Fibroblast of skin of left biceps (primary cell): ENCODE measurements at regions not wholly inside any gene's neighbourhood (a gene's known extent, or its start where the extent isn't known, plus 50 kb on each side); places are given as distances from the start of the nearest gene placed in this dataset.

ENCODE experiments used
- DNase-seq, 2 experiments: peaks; one replicate each; pipeline ENCODE4 v3.0.0-alpha.2; 2013; ENCODE audit warnings: low read depth in 2 of 2

DNA sequence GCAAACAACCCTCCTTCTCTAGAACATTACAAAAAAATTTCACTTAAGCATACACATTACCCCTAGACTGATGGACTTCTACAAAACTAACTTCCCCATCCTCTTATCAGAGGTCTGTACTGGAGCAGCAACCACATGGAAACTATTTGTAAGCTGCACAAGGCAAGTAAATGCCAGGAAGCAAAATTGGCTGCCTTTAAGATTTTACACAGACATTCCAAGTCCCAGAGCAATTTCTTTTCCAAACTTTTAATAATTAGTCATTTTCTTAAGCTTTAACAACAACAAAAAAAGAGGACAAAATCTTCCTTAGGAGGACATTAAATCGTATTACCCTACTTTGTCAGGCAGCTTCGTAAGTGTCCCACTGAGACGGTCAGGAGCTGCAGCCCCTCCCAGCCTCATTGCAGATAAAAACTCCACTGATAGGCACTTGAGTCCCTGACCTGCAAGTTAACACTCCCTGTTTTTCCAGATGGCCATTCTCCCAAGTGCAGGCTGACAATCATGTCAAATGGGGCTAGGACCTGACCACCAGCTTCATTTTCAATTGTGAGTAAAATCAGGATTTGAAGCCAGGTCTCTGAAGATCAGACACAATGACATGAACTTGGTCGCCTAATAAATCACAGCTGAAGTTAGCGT is 680.1 kb downstream of the DIAPH3 start:
- no peak for DNase-seq

DNA sequence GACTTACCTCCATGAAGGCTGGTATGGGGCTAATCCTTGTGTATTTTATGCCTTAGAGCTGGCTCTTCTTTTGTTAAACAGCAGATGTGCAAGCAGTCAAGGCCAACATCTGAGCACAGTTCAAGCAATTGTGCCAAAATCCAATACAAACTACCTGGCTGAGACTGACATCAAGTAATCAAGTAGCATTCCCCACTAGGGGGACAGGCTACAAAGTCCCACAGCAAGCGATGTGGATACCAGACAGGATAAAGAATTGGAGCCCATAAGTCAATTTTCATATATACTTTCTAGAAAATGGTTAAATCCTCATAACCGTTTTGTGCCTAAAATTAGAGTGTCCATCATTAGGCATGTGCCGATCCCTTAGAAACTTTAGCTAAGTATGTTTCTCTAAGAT is 675.8 kb downstream of the DIAPH3 start:
- DNase-seq: no peak

DNA sequence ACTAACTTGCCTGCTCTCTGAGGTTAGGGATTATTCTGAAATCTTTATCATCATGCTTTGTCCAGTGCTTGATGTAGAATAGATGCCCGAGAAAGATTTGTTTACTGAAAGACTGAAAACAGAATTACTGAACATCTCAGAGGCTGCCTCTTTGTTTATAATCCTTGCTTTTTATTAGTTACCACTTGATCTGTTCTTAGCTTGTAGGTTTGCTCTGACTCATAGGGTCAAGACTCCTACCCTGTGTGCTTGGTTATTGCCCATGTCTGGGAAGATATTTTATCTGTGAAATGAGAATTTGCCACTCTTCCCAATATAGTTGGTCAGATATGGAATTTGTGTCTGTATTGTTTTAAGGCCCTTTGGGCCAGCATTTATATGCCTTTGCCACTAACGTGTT is 675.3 kb downstream of the DIAPH3 start:
- no peak for DNase-seq

DNA sequence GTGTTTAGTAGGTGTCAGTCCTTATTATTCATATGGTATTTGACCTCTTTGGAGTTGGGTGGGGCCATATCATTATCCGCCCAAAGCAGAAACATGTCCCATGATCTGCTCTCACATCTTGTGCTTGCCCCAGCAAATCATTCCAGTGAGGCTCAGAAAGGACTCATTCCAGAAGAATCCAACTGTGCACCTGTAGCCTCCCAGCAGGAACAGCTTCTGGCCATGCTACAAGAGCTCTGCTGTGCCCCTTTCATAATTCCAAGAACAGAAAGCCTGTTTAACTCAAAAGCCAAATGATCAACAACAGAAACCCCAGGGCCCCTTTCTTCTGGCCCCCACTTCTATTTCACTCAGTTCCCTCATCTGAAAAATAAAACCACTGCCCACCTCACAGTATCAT is 673.1 kb downstream of the DIAPH3 start:
- DNase-seq: no peak

DNA sequence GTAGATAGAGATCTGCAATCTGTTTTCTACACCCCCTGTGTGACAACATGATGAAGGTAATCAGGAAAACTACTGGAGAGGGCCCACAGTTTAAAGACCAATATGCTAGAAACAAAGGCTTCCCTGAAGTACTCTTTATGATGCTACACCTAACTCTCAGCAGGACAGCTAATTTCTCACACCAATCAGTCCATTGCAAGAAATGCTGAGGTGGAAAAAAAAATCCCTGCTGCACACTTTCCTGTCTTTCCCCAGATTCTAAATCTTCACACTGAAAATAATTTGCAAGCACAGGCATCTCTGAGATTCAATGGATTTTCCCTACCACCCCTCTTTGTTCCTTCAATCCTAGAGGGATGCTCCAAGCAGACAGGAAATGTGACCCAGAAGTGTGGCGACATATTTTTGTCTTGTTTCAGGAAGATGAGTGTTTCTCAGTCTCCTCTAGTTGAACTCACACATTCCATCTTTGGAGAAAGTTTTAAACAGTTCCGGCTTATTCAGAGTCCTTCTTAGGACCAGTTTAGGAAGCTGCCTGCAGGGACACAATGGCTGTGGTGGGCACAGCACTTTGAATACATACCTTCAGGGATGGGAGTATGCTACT is 671.6 kb downstream of the DIAPH3 start:
- DNase-seq: no peak

DNA sequence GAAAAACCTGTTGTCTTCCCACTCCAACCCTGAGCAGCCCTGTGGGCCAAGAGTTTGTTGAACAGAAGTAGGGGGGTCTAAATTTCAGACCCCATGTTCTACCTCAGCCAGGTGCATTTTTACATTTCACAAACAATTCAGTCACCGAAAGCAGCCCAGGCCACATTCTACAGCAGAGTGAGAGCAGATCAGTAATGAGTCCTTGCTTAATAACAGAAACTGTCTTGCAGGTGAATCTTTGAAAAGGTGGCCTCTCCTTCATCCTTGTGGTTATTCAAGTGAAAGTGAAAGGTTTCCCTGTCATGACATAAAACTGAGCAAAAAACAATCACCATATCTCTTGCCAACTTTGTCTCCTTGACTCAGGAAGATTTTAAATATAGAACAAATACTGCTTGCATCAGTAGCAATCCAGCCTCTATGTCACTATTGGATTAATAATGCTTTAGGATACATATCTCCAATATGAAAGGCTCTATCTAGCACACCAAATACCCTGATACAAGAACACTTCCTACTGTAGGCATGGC is 670.2 kb downstream of the DIAPH3 start:
- no peak for DNase-seq

DNA sequence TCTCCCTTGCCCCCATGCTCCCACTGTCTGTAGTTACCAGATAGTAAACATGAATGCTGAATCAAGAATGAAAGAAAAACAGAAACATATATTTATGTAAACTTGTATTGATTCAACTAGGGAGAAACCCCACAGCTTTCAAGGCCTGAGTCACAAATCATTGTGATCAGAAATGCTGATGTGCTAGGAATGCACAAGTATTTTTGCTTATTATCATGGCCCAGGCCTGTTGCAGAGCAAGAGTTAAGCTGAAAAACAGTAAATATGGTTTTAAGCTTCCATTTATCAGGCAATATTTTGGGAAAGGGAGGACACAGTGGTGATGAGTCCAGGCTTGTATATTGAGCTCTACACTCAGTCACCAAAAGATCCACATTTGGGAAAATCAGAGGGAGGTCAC is 669.6 kb downstream of the DIAPH3 start:
- no peak for DNase-seq

DNA sequence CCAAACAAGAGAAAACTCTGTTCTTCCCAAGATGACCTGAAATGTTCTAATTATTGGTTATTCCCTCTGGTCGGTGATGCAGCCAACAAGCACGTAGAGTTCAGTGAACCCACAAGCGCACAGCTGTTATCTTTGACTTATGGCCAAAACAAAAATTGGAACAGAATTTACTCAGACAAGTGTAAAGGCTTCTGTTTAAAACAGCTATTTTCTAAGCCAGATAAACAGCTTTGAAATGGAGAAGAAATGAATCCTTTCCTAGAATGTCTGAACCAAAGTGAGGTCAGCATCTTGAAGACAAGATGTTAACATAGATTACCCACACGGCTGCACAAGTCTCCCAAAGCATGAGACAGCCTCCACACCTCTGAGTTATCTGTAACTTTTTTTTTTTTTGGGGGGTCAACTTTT is 669.2 kb downstream of the DIAPH3 start:
- DNase-seq: peak; percentile 29 to 38

DNA sequence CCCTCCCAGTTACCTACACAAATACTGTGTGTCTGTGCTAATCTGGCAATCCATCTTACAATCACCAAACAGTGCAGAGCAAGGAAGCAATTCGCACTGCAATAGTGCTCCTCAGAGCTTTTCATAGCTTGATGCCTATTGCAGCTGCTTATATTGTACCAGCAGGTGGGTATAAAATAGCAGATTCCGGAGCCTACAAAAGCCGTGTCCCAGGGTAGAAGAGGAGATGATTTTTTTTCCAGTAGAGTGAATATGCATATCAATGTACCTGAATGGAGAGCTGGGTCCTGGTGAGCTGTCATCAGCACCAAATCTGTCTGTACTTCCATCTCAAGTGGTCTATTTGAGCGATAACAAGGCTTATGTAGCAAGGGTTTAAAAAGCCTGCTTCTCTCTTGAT is 668.4 kb downstream of the DIAPH3 start:
- DNase-seq: no peak

DNA sequence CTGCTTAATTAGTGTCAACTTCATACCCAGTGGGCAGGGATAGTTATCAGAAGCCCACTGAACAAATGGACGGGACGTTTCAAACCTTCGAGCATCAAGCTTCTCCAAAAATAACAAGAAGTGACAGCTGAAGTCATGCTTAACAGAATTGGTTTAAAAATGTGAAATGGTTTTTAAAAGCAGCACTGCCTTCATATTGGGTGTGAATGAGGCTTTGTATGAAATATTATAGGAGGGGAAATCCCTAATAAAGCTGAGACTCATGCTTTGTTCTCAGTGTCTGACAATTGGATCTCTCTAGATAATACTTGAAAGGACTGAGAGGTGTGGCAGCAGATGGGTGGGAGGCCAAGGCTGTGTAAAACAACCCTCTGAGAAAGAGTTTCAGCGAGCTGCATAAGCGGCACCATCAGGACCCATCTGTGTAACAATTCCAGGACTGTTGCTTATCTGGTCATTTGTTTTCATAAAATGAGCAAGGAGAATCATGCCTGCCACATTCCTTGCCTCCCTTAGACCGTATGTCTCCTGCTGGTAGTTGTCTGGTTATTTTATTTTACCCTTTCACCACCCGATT is 667.7 kb downstream of the DIAPH3 start:
- no peak for DNase-seq

DNA sequence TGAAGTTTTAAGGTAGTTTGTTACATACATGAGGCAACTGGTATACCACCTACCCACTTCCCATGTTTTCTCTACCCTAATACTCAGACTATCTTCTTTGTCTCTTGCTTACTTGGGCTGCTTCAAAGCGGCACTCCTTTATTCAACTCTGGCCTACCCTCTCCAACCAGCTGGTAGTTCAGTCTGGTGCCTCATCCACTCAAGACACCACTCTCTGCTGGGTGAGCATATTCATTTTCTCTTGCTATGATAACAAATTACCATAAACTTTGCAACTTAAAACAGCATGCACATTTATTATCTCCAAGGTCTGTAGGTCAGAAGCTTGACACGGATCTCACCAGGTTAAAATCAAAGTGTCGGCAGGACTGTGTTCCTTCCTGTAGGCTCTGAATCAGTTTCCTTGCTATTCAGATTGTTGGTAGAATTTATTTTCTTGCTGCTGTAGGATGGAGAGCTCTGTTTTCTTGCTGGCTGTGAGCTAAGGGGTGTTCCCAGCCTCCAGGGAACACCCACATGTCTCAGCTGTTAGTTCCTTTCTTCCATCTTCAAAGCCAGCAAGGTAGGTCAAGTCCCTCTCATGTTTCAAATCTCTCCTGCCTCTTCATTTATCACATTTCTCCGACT is 666.0 kb downstream of the DIAPH3 start:
- no peak for DNase-seq

DNA sequence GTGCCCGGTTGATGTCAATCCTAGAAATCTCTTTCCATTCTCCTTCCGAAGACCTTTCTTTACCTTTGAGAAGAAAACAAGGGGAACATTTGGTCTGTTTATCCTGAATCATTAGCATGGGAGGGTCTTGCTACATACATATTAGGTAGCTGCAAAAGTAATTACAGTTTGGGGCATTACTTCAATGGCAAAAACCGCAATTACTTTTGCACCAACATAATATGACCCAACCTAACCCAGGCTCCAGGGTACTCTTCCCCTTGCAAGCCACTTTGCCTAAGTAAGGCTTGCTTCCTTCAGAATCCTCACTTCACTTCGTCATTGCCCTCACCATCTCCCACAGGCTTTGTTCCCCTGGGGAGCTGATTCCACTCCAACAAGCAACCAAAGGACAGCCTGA is 662.7 kb downstream of the DIAPH3 start:
- DNase-seq: no peak

DNA sequence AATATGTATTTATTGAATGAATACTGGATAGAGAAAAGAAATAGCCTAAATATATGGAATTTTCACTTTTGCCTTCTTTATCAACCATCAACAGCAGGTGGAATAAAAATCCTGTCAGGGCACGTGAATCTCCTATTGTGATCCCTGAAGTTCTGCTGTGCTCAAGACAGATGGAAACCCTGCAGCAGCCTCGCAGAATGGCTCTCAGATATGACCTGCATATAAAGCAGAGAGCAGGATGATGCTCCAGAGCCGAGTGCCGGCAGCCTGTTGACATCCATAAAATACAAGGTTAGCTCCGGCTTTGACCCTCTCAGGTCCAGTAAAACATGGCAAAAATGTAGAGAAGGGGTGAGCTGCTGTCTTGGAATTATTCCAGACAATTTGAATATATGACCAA is 659.3 kb downstream of the DIAPH3 start:
- DNase-seq: no peak

DNA sequence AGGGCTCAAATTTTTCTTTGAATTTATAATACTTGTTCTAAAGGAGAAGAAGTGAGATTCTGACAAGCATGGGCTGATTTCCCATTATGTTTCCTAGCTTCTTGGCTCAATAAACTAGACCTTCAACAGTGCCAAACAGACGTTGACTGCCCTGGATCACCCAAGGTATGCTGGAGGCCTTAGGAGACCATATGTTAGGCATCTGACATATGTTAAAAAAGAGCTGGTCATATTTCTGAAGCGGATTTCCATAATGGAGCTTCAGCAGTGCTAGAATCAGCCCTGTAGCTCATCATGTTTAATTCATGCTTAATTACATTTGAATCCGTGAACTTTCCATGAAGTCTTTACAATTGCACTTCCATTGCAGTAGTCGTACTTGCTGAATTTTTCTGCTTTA is 653.3 kb downstream of the DIAPH3 start:
- DNase-seq: no peak

DNA sequence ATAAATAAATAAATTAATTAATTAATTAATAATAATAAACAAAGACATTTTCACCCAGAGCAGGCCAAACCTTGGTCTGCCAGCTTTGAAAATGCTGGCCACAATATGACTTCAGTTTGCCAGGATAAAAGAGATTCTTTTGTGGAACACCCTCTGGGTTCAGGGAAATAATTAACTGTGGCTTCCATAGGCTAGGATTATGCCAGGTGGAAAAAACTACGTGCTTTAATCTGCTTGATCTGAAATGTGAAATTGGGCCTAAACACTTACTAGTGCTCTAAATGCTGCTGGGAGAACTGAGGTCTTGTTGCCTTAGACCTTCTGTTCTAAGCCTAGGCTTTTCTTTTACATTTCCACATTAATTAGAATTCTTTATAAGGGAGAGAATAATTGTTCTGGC is 650.0 kb downstream of the DIAPH3 start:
- no peak for DNase-seq

DNA sequence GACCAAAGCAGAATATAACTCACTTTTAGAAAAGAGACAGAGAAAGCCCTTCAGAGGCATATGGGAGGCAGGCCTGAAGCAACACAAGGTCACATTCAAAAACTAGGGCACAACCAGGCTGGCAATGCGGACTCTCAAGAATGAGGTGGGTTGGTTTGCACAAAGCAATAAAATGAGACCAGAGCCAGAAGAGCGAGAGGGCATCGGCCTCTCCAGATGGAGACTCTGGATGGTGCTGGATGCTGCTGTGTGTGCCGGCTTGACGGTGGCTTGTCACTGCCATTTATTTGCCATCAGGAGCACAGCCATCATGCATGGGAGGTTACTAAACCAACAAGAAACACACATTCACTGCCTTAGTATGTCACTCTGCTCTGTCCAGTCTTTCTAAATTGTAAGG is 649.4 kb downstream of the DIAPH3 start:
- DNase-seq: no peak

DNA sequence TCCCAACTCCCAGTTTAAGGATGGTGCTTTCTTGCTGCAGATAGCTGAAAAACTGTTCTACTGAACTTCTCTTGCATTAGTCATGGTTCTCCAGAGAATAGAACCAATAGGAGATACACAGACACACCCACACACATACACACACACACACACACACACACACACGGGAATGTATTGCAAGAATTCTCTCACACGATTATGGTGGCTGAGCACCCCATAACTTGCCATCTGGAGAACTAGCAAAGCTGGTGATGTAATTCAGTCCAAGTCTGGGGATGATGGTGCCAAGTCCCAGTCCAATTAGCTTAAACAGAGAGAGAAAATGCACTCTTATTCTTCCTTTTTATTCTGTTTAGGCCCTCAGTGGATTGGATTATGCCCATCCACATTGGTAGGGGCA is 643.9 kb downstream of the DIAPH3 start:
- DNase-seq: no peak

DNA sequence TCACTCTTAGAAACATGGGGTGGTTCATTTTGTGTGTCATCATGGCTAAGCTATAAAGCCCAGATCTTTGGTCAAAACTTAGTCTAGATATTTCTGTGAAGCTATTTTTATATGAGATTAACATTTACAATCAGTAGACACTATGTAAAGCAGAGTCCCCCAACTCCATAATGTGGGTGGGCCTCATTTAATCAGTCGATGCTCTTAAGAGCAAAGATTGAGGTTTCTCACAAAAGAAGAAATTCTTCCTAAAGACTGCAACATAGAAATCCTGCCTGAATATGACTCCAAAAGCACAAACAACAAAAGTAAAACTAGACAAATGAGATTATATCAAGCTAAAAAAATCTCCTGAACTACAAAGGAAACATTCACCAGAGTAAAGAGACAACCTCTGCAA is 642.2 kb downstream of the DIAPH3 start:
- DNase-seq: no peak

DNA sequence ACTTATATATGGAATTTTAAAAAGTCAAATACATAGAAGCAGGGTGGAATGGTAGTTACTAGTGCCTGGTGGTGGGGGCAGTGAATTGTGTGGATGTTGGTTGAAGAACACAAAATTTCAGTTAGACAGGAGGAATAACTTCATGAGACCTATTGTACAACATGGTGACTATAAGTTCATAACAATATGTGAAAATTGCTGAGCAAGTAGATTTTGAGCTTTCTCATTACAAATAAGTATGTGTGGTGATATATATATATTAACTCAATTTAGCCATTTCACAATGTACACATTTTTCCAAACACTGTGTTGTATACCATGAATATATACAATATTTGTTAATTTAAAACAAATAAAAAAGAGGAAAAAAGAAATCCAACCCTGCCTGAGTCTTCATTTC is 641.1 kb downstream of the DIAPH3 start:
- DNase-seq: no peak

DNA sequence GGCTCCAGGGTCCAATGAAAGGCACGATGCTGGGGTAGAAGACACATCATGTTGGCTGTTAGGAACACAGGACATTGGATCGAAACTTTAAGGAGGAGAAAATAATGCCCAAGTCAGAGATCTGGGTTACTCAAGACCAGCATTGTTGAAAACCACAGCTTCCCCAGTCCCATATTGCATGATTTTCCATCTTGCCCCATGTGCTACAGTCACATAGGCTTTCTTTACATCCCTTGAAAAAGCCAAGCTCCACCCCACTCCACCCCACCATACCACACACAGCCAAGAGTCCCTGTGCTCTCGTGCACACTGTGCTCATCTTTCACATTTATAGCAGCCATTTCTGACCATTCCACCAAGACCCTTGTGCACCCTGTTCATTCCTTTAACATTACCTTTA is 636.2 kb downstream of the DIAPH3 start:
- no peak for DNase-seq

DNA sequence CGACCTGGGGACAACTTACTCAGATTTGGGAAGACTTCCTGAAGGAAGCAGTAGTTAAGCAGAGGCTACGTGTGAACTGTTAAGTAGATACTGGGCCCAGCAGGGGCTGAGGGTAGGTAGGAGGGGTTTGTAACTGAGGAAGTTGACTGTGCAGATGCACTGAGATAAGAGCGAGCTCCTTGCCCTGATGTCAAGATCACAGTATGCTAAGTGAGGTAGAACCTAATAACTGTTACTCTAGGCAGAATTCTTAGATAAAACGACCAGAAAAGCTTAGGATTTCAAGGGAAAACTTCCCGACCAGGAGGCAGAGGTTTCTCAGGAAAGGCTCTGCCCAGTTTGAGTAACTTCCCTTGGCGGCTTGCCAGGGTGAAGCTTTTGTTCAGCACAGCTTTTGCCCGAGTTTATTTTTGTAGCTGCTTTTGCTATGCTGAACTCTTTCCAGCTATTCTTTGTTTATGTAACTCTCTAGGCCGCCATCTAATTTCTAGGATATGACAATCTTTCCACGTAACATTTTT is 632.1 kb downstream of the DIAPH3 start:
- DNase-seq: peak; percentile 20 to 22

DNA sequence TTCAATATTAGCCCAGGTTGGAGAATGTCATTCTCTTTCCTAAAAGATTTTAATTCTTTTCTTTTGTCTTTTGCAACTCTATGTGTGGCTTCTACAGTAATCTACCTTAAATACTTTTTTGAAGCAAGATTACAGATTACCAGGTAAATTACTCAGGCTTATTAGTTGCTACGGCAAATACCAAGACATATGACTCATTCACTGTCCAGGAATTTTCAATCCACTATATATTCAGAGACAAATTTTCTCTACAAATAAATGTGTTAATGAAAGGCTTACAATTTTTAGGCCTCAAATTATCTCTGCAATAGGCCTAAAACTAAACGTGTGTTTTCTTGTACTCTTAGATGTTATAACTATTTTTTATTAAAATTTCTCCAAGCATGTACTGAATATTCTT is 631.3 kb downstream of the DIAPH3 start:
- no peak for DNase-seq
